T-helper 1 cell treated with Interleukin-12 subunit alpha and Interleukin-12 subunit beta and Interleukin-4 antibody, amounts not matched to agents 30 ng/mL and 1 ng/mL, for 36 hours (primary cell): ENCODE measurements at regions not wholly inside any gene's neighbourhood (a gene's known extent, or its start where the extent isn't known, plus 50 kb on each side); places are given as distances from the start of the nearest gene placed in this dataset.

Source experiments
- intact Hi-C: fragments of 100-400 bp; cut with micrococcal nuclease; formaldehyde crosslinking; loops from one replicate; pipeline ENCODE4 v1.15.1; 2024

GRCh38 chr14:87540339-87540738 is 452.6 kb downstream of the GALC start:
- intact Hi-C loops = no loop called here

DNA sequence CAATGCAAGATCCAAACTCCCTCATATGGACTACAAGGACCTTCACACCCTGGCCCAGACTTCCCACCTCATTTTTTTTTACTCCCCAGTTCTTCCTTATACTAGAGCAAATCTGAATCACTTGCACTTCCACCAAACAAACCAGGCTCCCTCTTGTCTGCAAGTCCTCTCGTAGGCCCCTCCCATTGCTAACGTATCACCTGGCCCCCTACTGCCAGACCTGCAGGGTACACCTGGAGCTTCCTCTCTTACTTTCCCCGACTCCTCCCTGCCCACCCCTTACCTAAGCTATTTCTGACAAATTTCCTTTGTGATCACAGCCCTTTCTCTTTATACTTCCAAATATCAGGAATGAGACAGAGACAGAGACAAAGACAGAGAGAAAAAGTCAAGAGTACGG is 463.9 kb downstream of the GALC start:
- intact Hi-C loops = no loop called here

- intact Hi-C loops = no loop called here
These were observed 466.3 kb downstream of the GALC start for GRCh38 chr14:87526731-87527130.

DNA sequence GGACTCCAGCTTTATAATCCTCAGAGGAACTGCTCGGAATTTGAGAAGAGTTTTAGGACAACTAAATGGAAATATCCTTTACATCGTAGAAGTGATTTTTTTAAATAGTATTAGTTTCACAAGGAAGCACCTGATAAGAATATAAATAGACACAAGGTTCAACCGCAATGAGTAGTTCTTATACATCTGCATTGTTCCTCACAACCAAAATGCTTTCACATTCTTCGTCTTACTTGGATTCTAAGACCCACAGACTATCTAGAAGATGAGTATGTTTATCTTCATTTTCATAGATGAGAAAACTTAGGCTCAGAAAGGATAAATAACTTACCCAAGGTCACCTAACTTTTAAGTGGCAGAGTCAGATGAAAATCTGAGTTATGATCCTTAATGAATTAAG is 469.0 kb downstream of the GALC start:
- intact Hi-C loops = no loop called here

GRCh38 chr14:87522575-87522974 is 470.4 kb downstream of the GALC start:
- intact Hi-C loops = no loop called here

GRCh38 chr14:87508333-87508732 is 484.6 kb downstream of the GALC start:
- intact Hi-C loops = no loop called here

- intact Hi-C loops = no loop called here
These were observed 489.3 kb downstream of the GALC start for GRCh38 chr14:87503711-87504110.

GRCh38 chr14:87497301-87497700 is 495.7 kb downstream of the GALC start:
- intact Hi-C loops = no loop called here

GRCh38 chr14:87494010-87494409 is 499.0 kb downstream of the GALC start:
- intact Hi-C loops = no loop called here

DNA sequence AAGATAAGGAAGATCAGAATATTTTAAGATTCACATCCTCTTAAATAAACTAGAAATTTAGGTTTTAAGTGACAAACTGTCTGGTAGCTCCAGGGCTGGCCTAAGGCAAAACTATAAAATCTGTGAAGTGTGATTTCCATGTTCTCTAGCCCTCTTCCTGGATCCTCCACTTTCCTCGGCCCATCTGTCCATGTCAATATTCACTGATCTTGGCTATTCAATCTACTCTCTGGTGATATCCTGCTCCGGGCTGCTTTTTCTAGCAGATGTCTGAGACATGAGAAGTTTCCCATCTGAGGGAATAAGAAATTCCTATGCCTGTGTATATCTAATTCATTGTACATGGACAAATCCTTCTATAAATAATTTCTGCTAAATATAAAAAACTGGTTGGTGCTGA is 500.4 kb downstream of the GALC start:
- intact Hi-C loops = no loop called here

GRCh38 chr14:87491816-87492215 is 501.2 kb downstream of the GALC start:
- intact Hi-C loops = no loop called here

DNA sequence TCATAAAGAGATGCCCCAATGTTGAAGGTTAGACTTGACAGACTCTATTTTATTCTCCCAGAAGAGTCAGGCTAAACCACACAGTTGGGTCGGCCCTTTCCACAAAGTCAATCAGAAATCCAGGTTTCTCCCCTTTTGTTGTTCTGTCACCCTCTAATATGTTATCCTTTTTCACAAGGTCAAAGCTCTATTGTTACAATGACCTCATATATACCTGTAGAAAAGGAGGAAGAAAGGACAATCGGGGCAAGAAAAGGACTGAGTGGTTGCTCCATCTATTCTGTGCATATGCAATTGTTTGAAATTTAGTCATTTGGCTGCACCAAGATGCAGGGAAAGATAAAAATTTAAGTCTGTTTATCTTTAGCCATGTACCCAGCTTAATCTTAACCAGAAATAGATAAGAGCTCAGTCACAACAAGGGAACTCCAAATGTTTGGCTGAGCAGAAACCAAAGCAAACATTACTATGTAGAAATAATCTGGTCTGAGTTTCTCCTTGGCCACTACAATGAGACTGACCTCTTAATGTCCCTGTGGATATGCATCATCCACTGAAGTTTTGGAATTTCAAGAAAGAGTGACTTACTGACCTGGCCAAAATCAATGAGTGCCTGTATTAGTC is 503.7 kb downstream of the GALC start:
- intact Hi-C loops = no loop called here

DNA sequence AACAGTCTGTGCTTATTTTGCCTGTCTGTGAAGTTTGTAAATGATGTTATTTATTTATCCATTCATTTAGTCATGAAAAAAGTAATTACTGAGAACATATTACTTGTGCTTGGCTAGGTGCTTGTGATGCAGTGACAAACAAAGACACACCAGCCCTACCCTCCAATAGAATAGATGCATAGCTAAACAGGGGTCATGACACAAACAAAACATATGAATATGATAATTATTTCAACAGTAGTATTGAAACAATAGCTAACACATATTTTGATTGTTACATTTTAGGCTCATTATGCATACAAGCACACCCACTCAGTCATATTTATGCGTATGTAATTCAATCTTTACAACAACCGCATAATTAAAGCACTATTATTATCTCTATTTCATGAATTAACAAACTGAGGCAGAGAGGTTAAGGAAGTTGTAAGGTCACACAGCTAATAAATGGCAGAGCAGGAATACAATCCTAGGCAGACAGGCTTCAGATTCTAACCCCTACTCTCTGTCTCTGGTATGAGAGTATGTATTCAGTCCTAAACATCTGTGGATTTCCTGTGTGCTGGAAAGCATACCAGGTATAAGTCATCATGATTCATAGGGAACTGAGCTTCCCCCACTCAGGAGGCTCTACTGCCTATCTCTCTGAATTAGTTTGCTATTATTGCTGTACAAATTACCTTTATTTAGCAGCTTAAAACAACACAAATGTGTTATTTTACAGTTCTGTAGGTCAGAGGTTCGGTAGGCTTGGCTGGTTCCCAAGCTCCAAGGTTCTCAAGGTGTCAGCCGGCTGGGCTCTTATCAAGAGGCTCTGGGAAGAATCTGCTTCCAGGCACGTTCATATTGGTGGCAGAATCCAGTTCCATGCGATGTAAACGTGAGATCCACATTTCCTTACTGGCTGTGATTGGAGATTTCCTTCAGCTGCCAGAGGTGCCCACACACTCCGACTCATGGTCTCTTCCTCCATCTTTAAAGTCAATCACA is 509.4 kb downstream of the GALC start:
- intact Hi-C loops = no loop called here

GRCh38 chr14:87468531-87468930 is 524.5 kb downstream of the GALC start:
- intact Hi-C loops = no loop called here

DNA sequence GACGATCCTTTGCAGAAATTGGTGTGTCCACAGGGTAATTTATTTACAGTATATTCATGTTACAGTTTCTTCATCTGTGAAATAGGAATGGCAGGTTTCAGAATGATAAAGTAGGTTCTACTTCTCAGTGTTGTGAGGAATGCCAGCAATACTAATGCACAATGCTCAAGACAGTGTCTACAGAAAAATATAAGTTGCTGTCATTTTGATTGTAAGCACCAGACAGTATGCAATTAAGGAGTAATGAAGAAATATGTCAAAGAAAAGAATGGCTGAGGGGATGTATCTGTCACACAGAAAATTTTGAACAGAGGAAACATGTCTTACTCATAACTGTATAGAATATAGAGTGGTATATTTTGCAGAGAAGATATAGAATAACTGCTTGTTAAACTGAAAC is 525.4 kb downstream of the GALC start:
- intact Hi-C loops = no loop called here

DNA sequence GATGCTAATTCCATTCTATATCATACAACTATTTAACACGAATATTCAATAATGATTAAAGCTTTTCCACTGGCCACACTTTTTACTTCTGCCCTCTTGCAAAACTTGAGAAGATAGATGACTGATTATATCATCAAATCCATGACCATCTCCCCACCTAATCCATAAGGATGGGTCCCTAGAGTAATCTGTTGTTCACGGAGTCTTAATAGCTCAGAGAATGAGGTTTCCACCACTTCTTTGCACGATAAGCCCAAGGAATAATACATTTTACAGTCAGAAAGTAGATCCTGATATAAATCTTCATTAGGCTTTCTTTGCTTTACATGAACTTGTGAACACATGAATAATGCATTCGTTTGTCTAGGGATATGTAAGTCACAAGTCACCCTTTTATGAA is 527.2 kb downstream of the GALC start:
- intact Hi-C loops = no loop called here

GRCh38 chr14:87461704-87462103 is 531.3 kb downstream of the GALC start:
- intact Hi-C loops = no loop called here

GRCh38 chr14:87457720-87458119 is 535.3 kb downstream of the GALC start:
- intact Hi-C loops = no loop called here

DNA sequence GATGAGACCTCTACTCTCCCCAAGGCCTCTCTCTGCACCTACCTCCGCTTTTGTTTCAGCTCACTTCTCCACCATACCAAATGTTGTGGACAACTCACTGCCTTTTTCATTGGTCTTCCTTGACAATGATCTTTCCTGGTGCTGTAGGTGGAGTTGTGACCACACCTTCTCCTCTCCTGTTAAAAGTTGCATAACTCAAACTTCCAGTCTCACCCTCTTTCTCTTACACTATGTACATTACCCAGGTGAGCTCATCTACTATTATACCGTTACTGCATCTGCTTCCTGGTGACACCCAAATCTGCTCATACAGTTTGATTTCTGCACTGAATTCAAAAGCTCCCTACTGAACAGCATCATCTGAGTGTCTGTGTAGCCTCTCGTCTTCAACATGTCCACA is 542.8 kb downstream of the GALC start:
- intact Hi-C loops = no loop called here

- intact Hi-C loops = no loop called here
These were observed 544.0 kb downstream of the GALC start for GRCh38 chr14:87449016-87449415.

DNA sequence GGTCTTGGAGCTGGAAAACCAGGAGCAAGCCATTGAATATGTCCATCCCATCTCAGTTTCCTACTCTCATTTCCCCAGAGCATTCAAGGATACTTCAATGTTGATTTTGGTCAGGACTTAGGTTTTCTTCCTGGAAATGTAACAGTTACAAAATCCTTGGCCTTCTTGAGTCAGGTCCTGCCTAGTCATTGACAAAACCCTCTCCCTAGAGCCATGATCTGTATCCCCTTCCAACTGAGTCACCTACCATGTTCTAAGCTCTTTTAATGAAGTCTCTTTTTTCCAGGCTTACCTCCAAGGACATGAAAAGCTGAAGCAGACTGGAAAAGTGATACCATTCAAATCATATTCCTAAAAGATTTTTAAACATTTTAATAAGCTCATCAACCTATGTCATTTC is 549.2 kb downstream of the GALC start:
- intact Hi-C loops = no loop called here

- intact Hi-C loops = no loop called here
These were observed 549.9 kb downstream of the GALC start for GRCh38 chr14:87443039-87443438.

DNA sequence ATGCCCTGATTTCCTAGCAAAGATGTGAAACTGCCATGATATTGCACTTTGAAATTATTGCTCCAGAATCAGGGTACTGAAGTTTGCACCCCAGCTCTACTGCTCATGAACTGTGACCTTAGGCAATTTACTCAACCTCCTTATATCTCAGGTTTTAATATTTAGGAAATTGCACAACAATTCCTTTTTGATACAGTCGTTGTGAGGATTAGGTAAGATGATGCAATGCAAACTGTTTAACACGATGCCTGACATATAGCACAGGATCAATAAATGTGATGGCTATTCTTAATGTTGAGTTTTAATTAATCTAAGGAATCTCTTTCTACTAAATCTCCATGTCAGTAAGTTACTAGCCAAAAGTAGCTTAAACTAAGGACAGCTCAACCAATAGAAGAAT is 555.8 kb downstream of the GALC start:
- intact Hi-C loops = no loop called here
